HG02938 (cell line): ENCODE measurements at regions not wholly inside any gene's neighbourhood (a gene's known extent, or its start where the extent isn't known, plus 50 kb on each side); places are given as distances from the start of the nearest gene placed in this dataset.
"Not testable (repeated sequence)": the region's sequence is repeated elsewhere in the genome, so short reads cannot be mapped to it uniquely, and the experiment has no call there.

Source experiments
- ATAC-seq: cut with Tn5 transposase; IDR thresholded peaks from one replicate; pipeline ENCODE4 v1.9.1; 2021; ENCODE audit warnings: mild to moderate bottlenecking, moderate library complexity; ENCODE audit not compliant: unreplicated experiment

DNA sequence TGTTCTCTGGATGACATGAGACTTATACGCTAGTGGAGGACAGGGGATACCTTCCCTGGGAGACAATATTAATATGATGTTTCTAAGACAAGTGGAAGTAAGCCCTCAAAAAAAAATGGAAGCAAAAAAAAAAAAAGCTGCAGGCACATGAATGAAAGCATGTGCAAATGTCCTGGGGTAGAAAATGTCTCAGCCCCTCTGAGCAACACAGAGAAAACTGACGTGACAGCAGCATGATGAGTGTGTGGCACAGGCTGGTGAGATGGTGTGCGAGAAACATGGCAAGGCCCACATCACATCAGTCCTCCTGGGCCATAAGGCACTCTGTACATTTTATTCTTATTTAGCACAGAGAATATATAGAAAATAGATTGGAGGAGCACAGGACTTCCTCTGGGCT is 254.7 kb upstream of the PFKP start:
- ATAC-seq, result no peak

DNA sequence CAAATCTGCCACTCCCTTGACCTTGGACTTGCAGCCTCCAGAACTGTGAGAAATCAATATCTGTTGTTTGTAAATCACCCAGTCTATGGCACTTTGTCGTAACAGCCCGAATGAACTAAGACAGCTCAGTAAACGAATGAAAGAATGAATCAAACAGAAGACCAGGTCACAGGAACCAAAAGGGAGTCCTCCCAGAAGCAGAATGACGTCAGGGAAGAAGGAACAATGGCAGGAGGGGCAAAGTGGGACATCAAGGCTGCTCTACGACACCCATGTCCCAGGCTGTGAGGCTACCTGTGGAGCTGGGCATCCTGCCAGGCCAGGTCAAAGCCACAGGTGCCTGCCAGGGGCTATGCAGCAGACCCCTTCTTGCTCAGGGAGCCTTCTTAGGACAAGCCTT is 267.2 kb upstream of the PFKP start:
- ATAC-seq, result no peak

DNA sequence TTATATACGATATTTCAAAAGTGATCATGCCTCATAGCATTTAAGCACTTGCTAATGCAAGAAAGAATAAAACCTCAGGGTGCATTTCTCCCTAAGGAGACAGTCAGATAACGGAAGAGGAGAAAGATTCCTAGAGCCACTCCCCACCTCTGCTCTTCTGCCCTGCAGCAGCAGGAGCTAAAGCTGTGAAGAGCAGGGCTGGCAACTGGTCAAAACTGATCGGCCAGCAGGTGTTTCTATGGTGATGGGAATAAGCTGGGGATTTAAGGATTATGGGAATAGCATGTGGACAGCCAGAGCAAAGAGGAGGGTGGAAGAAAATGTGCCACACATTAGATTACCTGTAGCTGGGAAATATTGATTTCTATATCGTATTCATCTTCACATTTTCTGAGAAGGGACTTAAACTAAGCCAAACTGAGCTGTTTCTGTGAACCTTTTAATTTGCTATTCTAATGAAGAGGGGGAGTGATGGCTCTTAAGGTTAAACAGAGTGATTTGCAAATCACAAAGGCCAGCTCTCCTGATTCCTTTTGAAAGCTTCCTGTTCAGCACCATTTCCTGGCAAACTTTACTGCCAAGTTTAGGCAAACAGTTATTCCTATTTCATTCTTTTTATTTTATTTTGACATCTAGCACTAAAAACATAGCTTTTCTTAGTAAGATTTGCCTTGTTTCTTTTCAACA is 268.9 kb upstream of the PFKP start:
- no peak for ATAC-seq

DNA sequence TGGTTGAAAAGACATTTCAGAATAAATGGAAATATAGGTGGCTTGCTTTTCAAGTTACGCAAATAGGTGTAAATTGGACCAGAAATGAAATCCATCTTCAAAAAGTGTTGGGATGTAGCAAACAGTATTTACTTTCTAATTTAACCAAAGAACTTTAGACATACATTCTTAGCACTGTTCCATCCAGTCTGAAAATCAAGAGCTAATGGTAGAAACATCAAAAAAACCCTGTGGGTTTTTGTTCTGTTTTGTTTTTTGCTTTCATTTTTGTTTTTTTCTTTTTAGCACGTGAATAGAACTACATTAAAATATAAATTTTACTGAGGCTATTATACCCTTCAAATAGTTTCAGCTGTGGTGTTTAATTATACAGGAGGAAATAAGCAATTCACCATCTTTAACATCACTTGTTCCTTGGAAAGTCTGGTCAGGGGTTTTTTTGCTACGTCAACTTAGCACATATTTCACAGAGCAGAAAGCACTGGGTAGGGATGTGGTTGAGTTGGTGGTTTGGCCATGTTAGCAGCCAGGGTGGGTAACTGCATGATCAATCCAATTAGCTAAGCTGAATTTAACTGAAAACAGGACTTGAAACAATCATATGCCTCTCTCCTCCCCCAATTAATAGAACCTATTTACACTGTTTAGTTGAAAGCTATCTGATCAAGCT is 275.4 kb upstream of the PFKP start:
- ATAC-seq, result peak; percentile 94

DNA sequence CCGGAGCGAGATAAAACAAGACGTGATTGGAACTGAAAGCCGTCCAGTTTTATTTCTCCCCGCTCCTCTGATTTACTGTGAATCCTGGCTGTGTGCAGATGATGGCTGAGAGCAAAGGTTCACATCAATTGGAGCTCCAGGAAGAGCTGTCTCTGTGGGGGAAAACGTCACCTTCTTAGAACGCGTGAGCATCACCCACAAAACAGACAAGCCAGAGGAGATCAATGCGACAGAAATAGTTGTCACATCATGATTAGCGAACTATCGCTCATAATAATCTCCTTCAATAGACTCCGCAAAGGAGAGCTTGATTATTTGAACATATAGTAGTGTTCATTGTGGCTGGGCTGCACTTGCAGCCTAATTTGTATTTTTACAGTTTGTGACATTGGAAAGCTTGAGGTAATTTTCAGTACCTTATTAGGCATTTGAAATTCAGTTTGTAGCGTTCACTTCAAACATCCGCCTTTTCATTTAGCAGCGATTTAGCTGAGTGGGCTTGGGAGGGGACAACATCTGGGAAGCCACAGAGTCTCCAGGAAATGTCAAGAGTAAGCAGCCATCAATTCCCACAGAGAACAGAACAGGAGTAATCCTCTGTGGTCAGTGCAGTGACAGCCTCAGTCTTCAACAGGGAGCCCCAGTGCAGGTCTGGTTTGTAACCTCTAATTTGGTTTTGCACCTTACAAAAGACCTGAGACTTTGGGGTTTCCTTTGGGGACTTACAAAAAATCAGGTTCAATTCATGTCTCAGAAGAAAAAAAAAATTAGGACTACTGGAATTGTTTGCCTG is 276.8 kb upstream of the PFKP start:
- no peak for ATAC-seq

DNA sequence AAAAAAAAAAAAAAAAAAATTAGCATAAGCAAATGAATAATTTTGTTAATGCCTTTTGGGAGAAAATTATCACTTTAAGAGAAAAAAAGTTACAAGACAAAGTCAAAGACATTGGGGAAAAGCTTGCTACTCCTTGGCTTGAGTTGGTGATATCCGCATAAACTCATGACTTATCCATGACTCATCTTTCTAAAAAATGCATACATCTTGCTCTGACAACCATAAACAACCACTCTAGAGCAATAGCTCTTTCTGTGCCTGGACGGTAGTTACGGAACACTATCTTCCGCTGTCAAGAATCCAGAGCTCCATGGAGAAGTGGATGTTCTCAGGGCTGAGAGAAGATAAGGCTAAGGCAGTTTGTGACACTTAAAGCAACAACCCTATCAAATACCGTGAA is 281.1 kb upstream of the PFKP start:
- ATAC-seq, result no peak

DNA sequence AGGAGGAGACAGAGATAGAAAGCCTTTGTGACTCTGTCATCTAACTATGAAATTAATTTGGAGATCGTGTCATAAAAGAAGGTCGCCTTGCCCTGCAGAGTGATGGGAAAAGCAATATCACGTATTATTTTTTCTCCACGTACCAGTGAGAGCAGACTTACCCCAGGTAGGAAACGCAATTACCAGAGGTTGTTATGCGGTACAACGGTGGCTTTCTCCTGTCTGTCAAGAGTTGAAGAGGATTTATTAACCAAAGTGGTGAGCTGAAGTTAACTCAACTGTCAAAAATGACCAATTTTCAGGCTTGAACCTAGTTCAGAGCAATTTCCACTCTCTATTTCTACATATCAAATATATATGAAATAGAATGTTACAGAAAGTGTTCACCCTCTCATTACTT is 282.6 kb upstream of the PFKP start:
- no peak for ATAC-seq

DNA sequence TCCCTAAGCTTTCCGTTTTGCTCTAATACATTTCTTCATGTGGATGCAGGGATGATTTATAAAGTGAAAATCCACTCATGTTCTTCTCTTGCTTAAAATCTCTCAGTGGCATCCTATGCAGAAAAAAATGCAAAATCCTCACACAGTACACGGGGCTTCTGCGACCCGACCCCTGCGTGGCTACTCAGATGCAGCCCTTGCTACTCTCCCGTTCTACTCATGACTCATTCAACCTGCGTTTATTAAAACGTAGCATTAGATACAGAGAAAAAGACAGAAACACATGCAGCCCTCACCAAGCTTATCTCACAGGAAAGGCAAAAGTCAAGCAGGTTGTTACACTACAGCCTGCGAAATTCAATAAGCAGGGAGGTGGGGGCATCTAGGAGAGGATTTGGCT is 284.4 kb upstream of the PFKP start:
- ATAC-seq, result no peak

DNA sequence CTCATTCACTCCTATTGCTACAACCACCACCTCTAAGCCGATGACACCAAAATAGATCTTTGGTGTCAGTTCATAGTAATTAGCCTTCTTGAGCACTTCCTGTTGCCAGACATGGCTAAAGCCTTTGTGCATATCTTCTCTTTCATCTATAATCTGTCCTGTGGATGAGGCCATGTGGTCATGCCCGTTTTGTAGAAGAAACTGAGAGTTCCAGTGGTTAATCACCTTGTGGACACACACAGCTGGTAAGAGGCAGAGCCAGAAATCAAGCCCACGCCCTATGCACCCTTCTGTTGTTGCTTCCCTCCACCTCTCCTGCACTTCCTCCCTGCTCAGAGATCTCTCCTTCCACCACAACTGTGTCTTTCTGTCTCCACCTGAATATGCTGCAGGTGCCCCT is 285.1 kb upstream of the PFKP start:
- no peak for ATAC-seq

DNA sequence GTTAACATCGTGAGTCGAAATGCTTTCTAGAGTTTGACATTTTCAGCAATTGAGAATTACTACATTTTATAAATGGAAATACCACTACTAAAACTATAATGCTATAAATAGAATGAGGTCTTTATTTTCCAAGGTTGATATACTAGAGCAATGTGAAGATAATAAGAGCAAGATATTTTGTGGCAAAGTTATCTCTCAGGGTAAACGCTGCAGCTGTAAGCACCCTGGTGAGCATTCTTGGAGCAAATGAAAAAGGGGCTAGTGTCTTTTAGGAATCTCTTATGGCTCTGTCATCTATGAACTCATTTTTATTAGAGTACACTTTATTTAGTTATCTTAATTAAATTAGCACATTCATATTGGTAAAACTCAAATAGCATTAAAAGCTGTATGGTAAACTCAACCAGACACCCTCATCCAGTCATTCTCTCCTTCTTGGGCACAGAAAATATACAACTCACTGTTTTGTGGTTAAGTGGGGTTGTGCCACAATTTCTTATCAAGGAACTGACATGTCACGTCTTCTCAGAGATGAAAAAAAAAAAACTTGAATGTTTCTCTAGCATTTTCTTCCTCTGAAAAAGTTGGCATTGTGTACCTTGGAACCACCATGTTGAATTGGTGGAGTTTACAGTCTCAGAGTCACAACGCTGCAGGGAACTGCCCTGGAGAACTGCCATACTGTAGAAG is 289.5 kb upstream of the PFKP start:
- ATAC-seq, result no peak

DNA sequence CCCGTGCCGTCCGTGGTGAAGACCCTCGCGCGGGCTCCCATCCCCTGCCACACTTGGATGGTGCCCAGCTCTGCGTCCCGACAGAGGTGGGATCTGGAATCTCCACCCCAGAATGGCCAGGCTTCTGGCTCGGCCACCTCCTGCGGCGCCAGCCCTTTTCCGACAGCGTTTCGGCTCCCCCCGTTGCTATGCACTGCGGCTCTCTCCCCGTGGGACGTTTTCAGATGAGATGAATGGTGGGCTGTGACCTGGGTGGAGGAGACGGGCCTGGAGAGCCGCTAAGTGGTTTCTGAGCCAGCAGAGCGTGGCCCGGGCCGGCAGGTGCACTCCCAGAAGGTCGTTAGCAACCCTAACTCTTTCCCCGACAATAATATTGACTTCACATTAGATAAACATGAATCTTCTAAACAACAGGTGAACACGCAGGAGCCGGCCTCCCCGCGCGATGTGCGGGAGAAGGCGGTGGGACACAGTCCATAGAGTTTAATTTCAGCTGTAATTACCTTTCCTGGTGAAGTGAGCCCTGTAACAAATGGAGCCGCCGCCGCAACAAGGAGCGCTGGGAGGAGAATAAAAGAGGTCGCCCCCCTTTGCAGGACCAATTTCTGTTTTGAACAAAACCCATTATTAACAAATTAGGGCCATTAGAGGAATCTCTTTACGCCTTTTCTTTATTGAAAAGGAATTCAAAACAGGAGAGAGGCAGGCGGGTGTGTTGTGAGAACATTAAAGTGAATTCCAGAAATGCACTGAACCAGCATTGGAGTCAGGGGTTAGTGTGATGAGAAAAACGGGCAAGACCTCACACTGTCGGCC is 294.3 kb upstream of the PFKP start:
- ATAC-seq, result no peak

DNA sequence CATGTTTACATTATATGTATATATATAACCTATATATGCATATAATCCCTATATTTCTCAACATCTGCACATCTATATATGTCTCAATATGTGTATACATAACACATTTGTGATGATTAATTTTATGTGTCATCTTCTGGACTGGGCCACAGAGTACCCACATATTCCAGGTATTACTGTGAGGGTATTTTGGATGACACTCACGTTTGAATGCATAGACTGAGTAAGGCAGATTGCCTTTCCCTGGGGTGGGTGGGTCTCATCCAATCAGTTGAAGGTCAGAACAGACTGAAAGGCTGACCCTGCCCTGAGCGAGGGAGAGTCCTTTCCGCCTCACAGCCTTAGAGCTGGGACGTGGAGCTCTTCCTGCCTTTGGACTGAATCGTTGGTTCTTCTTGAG is 295.2 kb upstream of the PFKP start:
- ATAC-seq, result no peak

DNA sequence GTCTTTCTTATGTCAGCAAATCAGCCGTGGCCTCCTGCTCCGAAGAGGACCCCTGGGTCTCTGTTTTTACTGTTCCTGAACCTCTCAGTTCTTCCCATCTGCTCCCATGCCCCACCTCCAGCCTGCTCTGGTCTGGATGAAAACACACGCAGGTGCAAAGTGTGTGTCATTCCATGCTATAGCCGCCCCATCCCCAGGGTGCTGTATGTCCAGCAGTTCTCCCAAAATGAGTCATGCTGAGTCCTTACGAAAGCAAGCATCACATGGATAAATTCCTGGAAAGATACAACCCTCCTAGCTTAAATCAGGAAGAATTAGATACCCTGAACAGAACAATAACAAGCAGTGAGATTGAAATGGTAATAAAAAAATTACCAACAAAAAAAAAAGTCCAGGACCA is 300.1 kb upstream of the PFKP start:
- ATAC-seq, result not testable (repeated sequence)

DNA sequence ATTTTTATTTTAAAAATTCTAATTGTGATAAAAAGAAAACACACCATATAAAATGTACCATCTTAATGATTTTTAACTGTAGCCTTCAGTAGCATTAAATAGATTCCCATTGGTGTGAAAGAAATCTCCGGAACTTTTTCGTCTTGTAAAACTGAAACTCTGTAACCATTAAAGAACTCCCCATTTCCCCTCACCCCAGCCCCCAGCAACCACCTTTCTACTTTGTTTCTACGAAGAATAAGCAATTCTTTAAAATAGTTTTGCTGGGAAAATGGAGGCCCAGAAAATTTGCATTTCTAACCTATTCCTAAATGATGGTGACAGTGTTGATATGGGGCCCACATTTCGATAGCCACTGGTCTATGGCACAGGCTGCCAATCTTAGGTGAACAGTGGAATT is 305.4 kb upstream of the PFKP start:
- no peak for ATAC-seq

DNA sequence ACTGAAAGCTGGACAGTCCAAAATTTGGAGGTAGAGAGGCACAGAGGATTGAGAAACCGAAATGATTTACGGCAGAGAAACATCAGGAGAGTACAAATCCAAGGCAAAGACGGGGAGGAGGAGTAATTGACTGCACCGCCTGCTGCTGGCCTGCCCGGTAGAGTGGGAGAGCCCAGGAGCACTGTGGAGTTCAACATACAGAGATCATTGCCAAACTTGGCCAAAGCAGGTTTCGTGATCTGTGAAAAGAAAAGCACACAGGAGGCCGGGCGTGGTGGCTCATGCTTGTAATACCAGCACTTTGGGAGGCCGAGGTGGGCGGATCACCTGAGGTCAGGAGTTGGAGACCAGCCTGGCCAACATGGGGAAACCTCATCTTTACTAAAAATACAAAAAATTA is 306.0 kb upstream of the PFKP start:
- ATAC-seq, result no peak

DNA sequence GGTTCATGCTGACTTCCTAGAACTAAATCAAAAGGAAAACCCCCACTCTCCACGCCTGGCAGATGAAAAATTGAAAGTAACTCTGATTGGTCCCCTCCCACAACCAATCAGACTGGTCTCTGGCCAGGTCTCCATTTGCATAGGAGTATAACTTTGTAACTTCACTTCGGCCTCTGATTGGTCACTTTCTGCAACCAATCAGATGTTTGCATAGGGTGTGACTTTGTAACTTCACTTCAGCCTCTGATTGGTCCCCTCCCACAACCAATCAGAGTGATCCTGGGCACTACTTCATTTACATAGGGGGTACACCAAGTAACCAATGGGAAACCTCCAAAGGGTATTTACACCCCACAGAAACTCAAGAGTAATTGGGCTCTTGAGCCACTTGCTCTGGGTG is 306.6 kb upstream of the PFKP start:
- ATAC-seq, result no peak

DNA sequence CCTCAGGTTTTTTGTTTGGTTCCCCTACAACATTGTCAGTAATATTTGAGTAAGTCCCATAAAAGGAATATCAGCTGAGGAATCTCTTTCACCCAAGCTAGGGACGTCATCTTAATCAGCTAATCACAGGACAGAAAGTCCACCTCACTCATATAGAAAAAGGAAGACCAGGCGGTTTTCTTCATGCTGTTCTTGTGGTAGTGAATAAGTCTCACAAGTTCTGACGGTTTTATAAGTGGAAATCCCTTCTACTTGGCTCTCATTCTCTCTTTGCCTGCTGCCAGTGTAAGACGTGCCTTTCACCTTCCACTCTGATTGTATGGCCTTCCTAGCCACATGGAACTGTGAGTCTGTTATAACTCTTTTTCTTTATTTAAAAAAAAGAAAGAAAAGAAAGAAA is 308.1 kb upstream of the PFKP start:
- no peak for ATAC-seq

DNA sequence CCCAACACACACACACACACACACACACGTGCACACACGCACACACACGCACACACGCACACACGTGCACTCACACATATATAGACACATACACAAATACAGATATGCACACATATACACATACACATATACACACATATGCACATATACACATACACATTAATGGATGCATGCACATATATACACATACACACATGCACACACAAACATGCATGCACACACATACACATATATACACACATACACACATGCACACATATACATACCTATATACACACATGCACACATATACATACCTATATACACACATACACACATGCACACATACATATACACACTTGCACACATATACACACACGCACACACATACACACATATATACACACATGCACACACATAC is 312.4 kb upstream of the PFKP start:
- no peak for ATAC-seq

DNA sequence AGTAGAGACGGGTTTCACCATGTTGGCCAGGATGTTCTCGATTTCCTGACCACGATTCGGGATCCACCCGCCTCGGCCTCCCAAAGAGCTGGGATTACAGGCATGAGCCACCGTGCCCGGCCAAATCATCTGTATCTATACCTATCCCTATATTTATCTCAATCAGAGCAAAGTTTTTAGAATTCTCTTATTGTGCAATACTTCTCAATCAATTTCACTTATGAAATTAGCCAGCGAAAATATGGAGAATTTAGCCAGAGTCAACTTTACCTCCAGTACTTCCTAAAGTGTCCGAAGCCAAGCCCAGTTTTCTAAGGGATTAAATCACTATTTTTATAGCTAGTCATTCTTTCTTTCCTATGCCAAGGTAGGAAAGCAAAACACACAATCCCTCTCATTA is 319.1 kb upstream of the PFKP start:
- ATAC-seq, result no peak

DNA sequence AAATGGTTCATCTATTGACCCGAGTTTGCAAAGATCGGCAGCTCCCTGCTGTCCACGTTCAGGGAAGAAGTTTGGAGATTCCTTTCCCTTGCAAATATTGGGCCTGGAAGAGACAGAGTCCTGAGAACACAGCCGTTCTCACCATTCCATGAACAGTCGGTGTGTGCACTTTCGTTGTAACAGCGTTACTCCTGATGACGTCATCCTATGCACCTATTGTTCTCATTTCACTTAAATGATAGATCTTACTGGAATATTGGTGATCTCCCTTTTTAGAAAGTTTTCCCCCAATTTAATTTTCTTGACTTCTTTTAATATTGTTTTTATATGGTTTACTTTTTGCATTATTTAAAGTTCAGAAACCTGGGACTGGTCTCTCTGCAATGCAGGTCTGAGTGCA is 320.7 kb upstream of the PFKP start:
- no peak for ATAC-seq

DNA sequence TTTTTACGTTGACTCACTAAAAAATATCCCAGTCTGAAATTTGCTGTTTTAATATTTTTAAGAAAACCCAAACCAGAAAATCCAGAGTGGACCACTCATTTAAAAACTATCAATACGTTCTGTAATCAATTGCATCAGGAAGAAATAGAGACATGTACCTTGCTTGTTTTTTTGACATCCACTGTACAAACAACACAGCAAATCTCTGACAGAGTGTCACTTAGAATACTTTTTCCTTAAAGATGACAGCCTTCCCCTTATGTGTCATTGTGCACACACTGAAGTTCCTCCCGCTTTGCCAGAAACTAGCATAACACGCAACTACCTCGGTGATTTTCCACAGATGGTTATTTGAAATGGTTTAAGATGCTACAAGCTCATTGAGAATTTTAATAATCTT is 321.7 kb upstream of the PFKP start:
- no peak for ATAC-seq
